ENCODE measurements at regions not wholly inside any gene's neighbourhood (a gene's known extent, or its start where the extent isn't known, plus 50 kb on each side); places are given as distances from the start of the nearest gene placed in this dataset.

GRCh38 chr10:90306187-90306586 is 551.7 kb downstream of the HTR7 start:
- no peak overlapping the region for H3K4me3 ChIP-seq (ENCODE audit: low read length in 2 of 2)
- H3K27me3 ChIP-seq (ENCODE audit: control insufficient read depth in 2 of 2, insufficient read depth in 1 of 2, low read length in 1 of 2) = no peaks in the 10 kb centered on the region
- 97% methylated on average over 1 of the region's 1 CpG for WGBS
- H3K27ac ChIP-seq (ENCODE audit: low read depth in 1 of 2, low read length in 1 of 2) = no peak overlapping the region
- H3K4me1 ChIP-seq (ENCODE audit: control insufficient read depth in 2 of 2, insufficient read depth in 2 of 2, low read length in 2 of 2) = no peaks in the 10 kb centered on the region
- no peaks in the 10 kb centered on the region for H3K9me3 ChIP-seq (ENCODE audit: control insufficient read depth in 2 of 2, insufficient read depth in 1 of 2, low read length in 1 of 2)
- no peaks in the 10 kb centered on the region for H3K36me3 ChIP-seq (ENCODE audit: control insufficient read depth in 2 of 2, insufficient read depth in 2 of 2, low read length in 1 of 2)
- no peak for DNase-seq (ENCODE audit: low read depth in 6 of 9, low spot score in 9 of 9)

GRCh38 chr10:90308223-90308622 is 549.6 kb downstream of the HTR7 start:
- H3K27me3 ChIP-seq (ENCODE audit: control insufficient read depth in 2 of 2, insufficient read depth in 1 of 2, low read length in 1 of 2) = no peaks in the 10 kb centered on the region
- H3K4me3 ChIP-seq (ENCODE audit: low read length in 2 of 2) = no peak overlapping the region
- H3K36me3 ChIP-seq (ENCODE audit: control insufficient read depth in 2 of 2, insufficient read depth in 2 of 2, low read length in 1 of 2) = no peaks in the 10 kb centered on the region
- H3K4me1 ChIP-seq (ENCODE audit: control insufficient read depth in 2 of 2, insufficient read depth in 2 of 2, low read length in 2 of 2) = no peaks in the 10 kb centered on the region
- no peaks in the 10 kb centered on the region for H3K9me3 ChIP-seq (ENCODE audit: control insufficient read depth in 2 of 2, insufficient read depth in 1 of 2, low read length in 1 of 2)
- WGBS = 87% methylated on average over 7 of the region's 7 CpGs
- H3K27ac ChIP-seq (ENCODE audit: low read depth in 1 of 2, low read length in 1 of 2) = no peak overlapping the region
- no peak for DNase-seq (ENCODE audit: low read depth in 6 of 9, low spot score in 9 of 9)

DNA sequence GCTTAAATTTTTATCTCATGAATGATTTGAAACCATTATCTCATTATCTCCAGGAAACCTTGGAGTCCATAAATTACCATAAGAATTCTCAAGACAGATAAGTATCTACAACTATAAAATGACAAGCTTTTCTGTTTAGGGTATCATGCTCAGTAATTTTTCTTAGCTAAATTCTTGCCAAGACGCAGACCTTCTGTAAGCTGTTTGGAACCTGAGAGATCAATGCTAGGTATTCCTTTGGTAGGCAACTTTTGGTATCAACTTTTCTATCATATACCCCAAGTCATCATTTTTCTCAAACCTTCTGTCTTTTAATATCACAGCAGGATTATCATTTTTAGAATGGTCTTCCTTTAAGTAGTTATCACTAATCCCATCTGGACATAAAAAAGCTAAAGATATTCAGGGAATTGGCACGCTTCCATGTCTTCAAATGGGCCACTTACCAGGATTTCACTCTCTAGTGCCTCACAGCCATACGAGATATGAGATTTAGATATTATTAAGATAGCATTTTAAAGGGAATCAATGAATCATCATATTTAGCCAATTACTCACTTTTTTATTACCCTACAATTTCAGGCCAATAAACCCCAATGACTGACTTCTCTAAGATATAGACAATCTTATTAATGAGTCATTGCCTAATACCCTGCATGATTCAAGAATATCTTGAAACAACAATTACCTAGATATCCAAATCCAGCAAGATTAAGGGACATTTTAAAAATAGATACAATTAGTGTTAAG is 544.1 kb downstream of the HTR7 start:
- 92% methylated on average over 3 of the region's 3 CpGs for WGBS
- no peaks in the 10 kb centered on the region for H3K36me3 ChIP-seq (ENCODE audit: control insufficient read depth in 2 of 2, insufficient read depth in 2 of 2, low read length in 1 of 2)
- H3K9me3 ChIP-seq (ENCODE audit: control insufficient read depth in 2 of 2, insufficient read depth in 1 of 2, low read length in 1 of 2) = no peaks in the 10 kb centered on the region
- no peaks in the 10 kb centered on the region for H3K4me1 ChIP-seq (ENCODE audit: control insufficient read depth in 2 of 2, insufficient read depth in 2 of 2, low read length in 2 of 2)
- H3K27me3 ChIP-seq (ENCODE audit: control insufficient read depth in 2 of 2, insufficient read depth in 1 of 2, low read length in 1 of 2) = no peaks in the 10 kb centered on the region
- no peak overlapping the region for H3K27ac ChIP-seq (ENCODE audit: low read depth in 1 of 2, low read length in 1 of 2)
- H3K4me3 ChIP-seq (ENCODE audit: low read length in 2 of 2) = no peak overlapping the region
- DNase-seq (ENCODE audit: low read depth in 6 of 9, low spot score in 9 of 9) = no peak

- Histone ChIP-seq H3K4me3 (ENCODE audit: low read length in 2 of 2) (no peak overlapping the region), H3K9me3 (ENCODE audit: control insufficient read depth in 2 of 2, insufficient read depth in 1 of 2, low read length in 1 of 2) (no peaks in the 10 kb centered on the region), H3K4me1 (ENCODE audit: control insufficient read depth in 2 of 2, insufficient read depth in 2 of 2, low read length in 2 of 2) (no peaks in the 10 kb centered on the region), H3K27me3 (ENCODE audit: control insufficient read depth in 2 of 2, insufficient read depth in 1 of 2, low read length in 1 of 2) (no peaks in the 10 kb centered on the region), H3K27ac (ENCODE audit: low read depth in 1 of 2, low read length in 1 of 2) (no peak overlapping the region), H3K36me3 (ENCODE audit: control insufficient read depth in 2 of 2, insufficient read depth in 2 of 2, low read length in 1 of 2) (no peaks in the 10 kb centered on the region)
- no peak for DNase-seq (ENCODE audit: low read depth in 6 of 9, low spot score in 9 of 9)
- 96% methylated on average over 1 of the region's 1 CpG for WGBS
These were observed 543.1 kb downstream of the HTR7 start for GRCh38 chr10:90314718-90315117.

GRCh38 chr10:90317172-90317571 is 540.7 kb downstream of the HTR7 start:
- H3K27me3 ChIP-seq (ENCODE audit: control insufficient read depth in 2 of 2, insufficient read depth in 1 of 2, low read length in 1 of 2) = no peaks in the 10 kb centered on the region
- no peak overlapping the region for H3K4me3 ChIP-seq (ENCODE audit: low read length in 2 of 2)
- H3K4me1 ChIP-seq (ENCODE audit: control insufficient read depth in 2 of 2, insufficient read depth in 2 of 2, low read length in 2 of 2) = no peaks in the 10 kb centered on the region
- no peak for DNase-seq (ENCODE audit: low read depth in 6 of 9, low spot score in 9 of 9)
- H3K9me3 ChIP-seq (ENCODE audit: control insufficient read depth in 2 of 2, insufficient read depth in 1 of 2, low read length in 1 of 2) = no peaks in the 10 kb centered on the region
- H3K27ac ChIP-seq (ENCODE audit: low read depth in 1 of 2, low read length in 1 of 2) = no peak overlapping the region
- 92% methylated on average over 3 of the region's 3 CpGs for WGBS
- H3K36me3 ChIP-seq (ENCODE audit: control insufficient read depth in 2 of 2, insufficient read depth in 2 of 2, low read length in 1 of 2) = no peaks in the 10 kb centered on the region

- WGBS = 53% methylated on average over 2 of the region's 2 CpGs
- Histone ChIP-seq H3K4me3 (ENCODE audit: low read length in 2 of 2) (no peak overlapping the region), H3K4me1 (ENCODE audit: control insufficient read depth in 2 of 2, insufficient read depth in 2 of 2, low read length in 2 of 2) (no peaks in the 10 kb centered on the region), H3K27me3 (ENCODE audit: control insufficient read depth in 2 of 2, insufficient read depth in 1 of 2, low read length in 1 of 2) (no peaks in the 10 kb centered on the region), H3K36me3 (ENCODE audit: control insufficient read depth in 2 of 2, insufficient read depth in 2 of 2, low read length in 1 of 2) (no peaks in the 10 kb centered on the region), H3K9me3 (ENCODE audit: control insufficient read depth in 2 of 2, insufficient read depth in 1 of 2, low read length in 1 of 2) (no peaks in the 10 kb centered on the region), H3K27ac (ENCODE audit: low read depth in 1 of 2, low read length in 1 of 2) (no peak overlapping the region)
- DNase-seq (ENCODE audit: low read depth in 6 of 9, low spot score in 9 of 9) = no peak
These were observed 539.2 kb downstream of the HTR7 start for GRCh38 chr10:90318659-90319058.

GRCh38 chr10:90319188-90319914 is 538.5 kb downstream of the HTR7 start:
- H3K4me3 ChIP-seq (ENCODE audit: low read length in 2 of 2) = no peak overlapping the region
- H3K27me3 ChIP-seq (ENCODE audit: control insufficient read depth in 2 of 2, insufficient read depth in 1 of 2, low read length in 1 of 2) = no peaks in the 10 kb centered on the region
- H3K4me1 ChIP-seq (ENCODE audit: control insufficient read depth in 2 of 2, insufficient read depth in 2 of 2, low read length in 2 of 2) = no peaks in the 10 kb centered on the region
- no peaks in the 10 kb centered on the region for H3K36me3 ChIP-seq (ENCODE audit: control insufficient read depth in 2 of 2, insufficient read depth in 2 of 2, low read length in 1 of 2)
- H3K27ac ChIP-seq (ENCODE audit: low read depth in 1 of 2, low read length in 1 of 2) = no peak overlapping the region
- WGBS = 90% methylated on average over 5 of the region's 5 CpGs
- DNase-seq (ENCODE audit: low read depth in 6 of 9, low spot score in 9 of 9) = no peak
- H3K9me3 ChIP-seq (ENCODE audit: control insufficient read depth in 2 of 2, insufficient read depth in 1 of 2, low read length in 1 of 2) = no peaks in the 10 kb centered on the region

DNA sequence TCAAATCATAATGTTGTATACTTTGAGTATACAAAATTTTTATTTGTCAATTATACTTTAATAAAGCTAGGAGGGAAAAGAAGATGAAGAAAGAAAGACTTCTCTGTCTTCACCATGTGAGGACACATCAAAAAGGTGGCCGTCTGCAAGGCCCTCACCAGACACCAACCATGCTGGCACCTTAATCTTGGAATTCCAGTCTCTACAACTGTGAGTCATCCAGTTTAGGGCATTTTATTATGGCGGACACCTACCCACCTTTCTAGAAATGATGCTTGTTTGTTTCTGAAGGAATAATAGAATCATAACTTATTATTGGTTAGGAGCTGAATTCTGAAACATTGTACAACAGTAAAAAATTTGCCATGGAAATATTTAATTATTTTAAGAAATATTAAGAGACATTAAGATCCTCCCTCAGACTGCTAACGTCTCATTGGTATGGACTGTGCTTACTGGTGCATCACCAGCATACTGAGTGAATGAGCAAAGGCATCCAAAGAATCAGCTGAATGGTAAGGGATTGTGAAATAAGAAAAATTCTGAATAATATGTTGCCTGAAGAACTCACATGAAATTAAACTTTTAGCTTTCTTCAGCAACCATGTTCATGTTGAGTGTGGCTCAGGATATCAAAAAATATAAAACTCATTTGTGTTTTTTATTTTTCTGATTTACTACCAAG is 536.6 kb downstream of the HTR7 start:
- 95% methylated on average over 3 of the region's 3 CpGs for WGBS

More for the DNA sequence above, 536.6 kb downstream of the HTR7 start:
- Histone ChIP-seq H3K27me3 (ENCODE audit: control insufficient read depth in 2 of 2, insufficient read depth in 1 of 2, low read length in 1 of 2) (no peaks in the 10 kb centered on the region), H3K9me3 (ENCODE audit: control insufficient read depth in 2 of 2, insufficient read depth in 1 of 2, low read length in 1 of 2) (no peaks in the 10 kb centered on the region), H3K4me1 (ENCODE audit: control insufficient read depth in 2 of 2, insufficient read depth in 2 of 2, low read length in 2 of 2) (no peaks in the 10 kb centered on the region), H3K27ac (ENCODE audit: low read depth in 1 of 2, low read length in 1 of 2) (no peak overlapping the region), H3K4me3 (ENCODE audit: low read length in 2 of 2) (no peak overlapping the region), H3K36me3 (ENCODE audit: control insufficient read depth in 2 of 2, insufficient read depth in 2 of 2, low read length in 1 of 2) (no peaks in the 10 kb centered on the region)
- DNase-seq (ENCODE audit: low read depth in 6 of 9, low spot score in 9 of 9) = no peak
